ENCODE measurements at regions not wholly inside any gene's neighbourhood (a gene's known extent, or its start where the extent isn't known, plus 50 kb on each side); places are given as distances from the start of the nearest gene placed in this dataset.

DNA sequence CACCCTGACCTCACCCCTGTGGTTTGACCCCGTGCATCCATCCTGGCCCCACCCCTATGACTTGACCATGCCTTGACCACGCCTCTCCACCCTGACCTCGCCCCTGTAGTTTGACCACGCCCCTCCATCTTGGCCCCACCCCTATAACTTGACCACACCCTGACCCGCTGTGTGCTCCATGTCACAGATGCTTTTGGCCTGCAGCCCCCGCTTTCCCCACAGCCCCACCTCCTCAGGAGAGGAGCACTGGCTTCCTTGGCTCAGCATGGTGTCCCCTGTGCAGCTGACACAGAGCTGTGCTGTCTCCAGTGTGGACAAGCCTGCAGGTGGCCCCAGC lies 269.9 kb upstream of the SFSWAP start:
- Histone ChIP-seq H3K36me3 (no peaks in the 10 kb centered on the region), H3K9me3 (no peaks in the 10 kb centered on the region), H3K4me3 (no peak overlapping the region), H3K27me3 (peaks cover 0 to 36% (median 11%) of the 10 kb centered on the region in 7 donors), H3K4me1 (no peaks in the 10 kb centered on the region), H3K27ac (no peak overlapping the region)
- ATAC-seq (no peak), DNase-seq (no peak)
- no peak for TF ChIP-seq CTCF (IDR thresholded peaks at IDR 0.05)
- intact Hi-C loops (cut with DNase I), result no loop called here
- WGBS, 2 donors, result 65 to 81% methylated on average over 6 of the region's 6 CpGs

- no peak overlapping the region for H3K27ac ChIP-seq
- no peak overlapping the region for H3K4me3 ChIP-seq
- peaks cover 0 to 36% (median 11%) of the 10 kb centered on the region in 7 donors for H3K27me3 ChIP-seq
- intact Hi-C loops (cut with DNase I), result no loop called here
- DNase-seq (no peak), ATAC-seq (no peak)
- TF ChIP-seq CTCF (IDR thresholded peaks at IDR 0.05), result no peak
- H3K36me3 ChIP-seq, result no peaks in the 10 kb centered on the region
- WGBS, 2 donors, result 69 to 76% methylated on average over 8 to 9 of the region's 9 CpGs
- H3K9me3 ChIP-seq, result no peaks in the 10 kb centered on the region
- no peaks in the 10 kb centered on the region for H3K4me1 ChIP-seq
Measured at GRCh38 chr12:131441638-131442336, 269.1 kb upstream of the SFSWAP start.

GRCh38 chr12:131442337-131442918 lies 268.5 kb upstream of the SFSWAP start:
- H3K4me1 ChIP-seq, result no peaks in the 10 kb centered on the region
- no peak for TF ChIP-seq CTCF (IDR thresholded peaks at IDR 0.05)
- no peak overlapping the region for H3K4me3 ChIP-seq
- intact Hi-C loops (cut with DNase I), result no loop called here
- DNase-seq, result no peak
- H3K27me3 ChIP-seq, result peaks cover 0 to 33% (median 9%) of the 10 kb centered on the region in 7 donors
- H3K9me3 ChIP-seq, result no peaks in the 10 kb centered on the region
- H3K27ac ChIP-seq, result no peak overlapping the region
- ATAC-seq, result no peak
- WGBS, 2 donors, result 76 to 77% methylated on average over 14 of the region's 14 CpGs
- no peaks in the 10 kb centered on the region for H3K36me3 ChIP-seq

DNA sequence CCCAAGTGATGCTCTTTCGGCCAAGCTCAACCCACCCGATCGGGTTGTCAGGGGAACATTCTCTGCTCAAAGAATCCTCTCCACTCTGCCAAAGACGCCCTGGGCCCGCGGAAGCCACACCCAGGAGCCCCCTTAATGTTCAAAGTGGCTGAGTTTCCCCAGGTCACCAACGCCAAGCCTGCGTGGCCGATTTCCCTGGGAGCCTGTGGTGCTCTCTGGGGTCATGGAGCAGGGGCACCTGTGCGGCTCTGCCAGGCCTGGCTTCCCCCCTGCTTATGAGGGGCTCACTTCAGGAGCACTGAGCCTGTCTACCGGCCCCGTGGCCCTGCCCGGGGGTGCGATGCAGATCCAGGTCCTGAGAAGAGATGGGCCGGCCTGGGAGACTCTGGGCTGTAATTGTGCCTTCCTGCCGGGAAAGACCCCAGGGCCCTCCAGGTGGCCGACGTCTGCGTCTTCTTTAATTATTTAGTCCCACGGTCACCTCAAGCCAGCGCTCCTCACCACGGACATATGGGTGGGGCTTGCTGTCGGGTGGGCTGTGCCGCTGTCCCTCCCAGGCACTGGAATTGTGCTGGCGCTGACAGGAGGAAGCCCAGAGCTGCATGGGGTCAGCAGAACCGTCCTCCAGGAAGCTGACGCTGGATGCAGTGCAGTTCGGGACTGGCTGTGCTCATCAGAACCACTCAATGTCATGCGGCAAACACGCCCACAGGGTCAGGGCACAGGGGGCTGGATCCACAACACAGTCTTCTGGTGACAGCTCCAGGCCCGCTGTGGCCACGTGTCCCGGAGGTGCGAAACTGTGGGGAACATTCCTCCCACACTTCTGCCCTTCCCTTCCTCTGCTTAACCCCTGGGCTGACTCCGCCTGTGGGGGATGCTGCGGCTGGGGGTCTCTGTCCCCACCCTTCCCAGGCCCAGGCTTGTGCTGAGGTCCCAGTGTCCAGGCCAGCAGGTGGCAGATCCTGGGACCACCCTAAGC lies 267.6 kb upstream of the SFSWAP start:
- Histone ChIP-seq H3K36me3 (no peaks in the 10 kb centered on the region), H3K27ac (no peak overlapping the region), H3K4me1 (no peaks in the 10 kb centered on the region), H3K9me3 (peaks cover 0 to 4% (median 0%) of the 10 kb centered on the region in 11 donors), H3K27me3 (peaks cover 0 to 25% (median 2%) of the 10 kb centered on the region in 7 donors), H3K4me3 (no peak overlapping the region)
- ATAC-seq, result peak in 2 of 8 donors; percentile 19 to 58
- no peak for DNase-seq
- WGBS, 2 donors, result 63 to 66% methylated on average over 35 to 36 of the region's 36 CpGs
- intact Hi-C loops (cut with DNase I), result no loop called here
- no peak for TF ChIP-seq CTCF (IDR thresholded peaks at IDR 0.05)
